ENCODE measurements at regions not wholly inside any gene's neighbourhood (a gene's known extent, or its start where the extent isn't known, plus 50 kb on each side); places are given as distances from the start of the nearest gene placed in this dataset.

GRCh38 chr3:59595830-59596229 is 546.0 kb upstream of the CFAP20DC start:
- TF ChIP-seq POLR2A (IDR thresholded peaks at IDR 0.05) (no peak), CTCF (IDR thresholded peaks at IDR 0.05 in 4 of 5, conservative IDR thresholded peaks at IDR 0.05 in 1 of 5) (no peak)

Measured in gastrocnemius medialis (tissue), 4 donors.